ENCODE measurements at regions not wholly inside any gene's neighbourhood (a gene's known extent, or its start where the extent isn't known, plus 50 kb on each side); places are given as distances from the start of the nearest gene placed in this dataset.

GRCh38 chr6:53209681-53210080 is 61.0 kb upstream of the GCM1 start:
- ChIA-PET RAD21 (ENCODE audit: unreplicated experiment) (interaction anchor here (0.6 kb wide), 1 partner anchor 246 kb away, joined by 3 read pairs; no protein-coding TSS in a partner anchor), CTCF (interaction anchor here (0.6 to 1.2 kb wide), 2 partner anchors 10 to 40 kb away, joined by 3 read pairs; no protein-coding TSS in a partner anchor), POLR2A (no interaction called here), SMC1A (ENCODE audit: uncharacterized antibody, unreplicated experiment) (interaction anchor here (0.6 to 3.3 kb wide), 5 partner anchors 10 to 423 kb away, joined by 3 to 7 read pairs (median 3); no protein-coding TSS in a partner anchor)
- no peak overlapping the region for H2AFZ ChIP-seq (ENCODE audit: control insufficient read depth, low read depth, low read length)
- H3K4me2 ChIP-seq (ENCODE audit: control insufficient read depth, insufficient read depth): no peak overlapping the region
- intact Hi-C loops (cut with micrococcal nuclease; ENCODE audit: unreplicated experiment) (no loop called here), in situ Hi-C loops (cut with MboI) (no loop called here)
- no peak overlapping the region for H3K4me3 ChIP-seq
- no peaks in the 10 kb centered on the region for H3K79me2 ChIP-seq (ENCODE audit: control insufficient read depth, insufficient read depth, low read length)
- H3K27ac ChIP-seq (ENCODE audit: control insufficient read depth, insufficient read depth): no peak overlapping the region
- H3K9me3 ChIP-seq (replicated peaks; ENCODE audit: control insufficient read depth, insufficient read depth, low read length): no peaks in the 10 kb centered on the region; the same call in 2 of the 3 replicates
- no TSS peak for BruUV-seq (replicated peaks)
- no peaks in the 10 kb centered on the region for H3K27me3 ChIP-seq (replicated peaks in 1 of 2; ENCODE audit: control insufficient read depth in 2 of 2, insufficient read depth in 2 of 2, low read length in 1 of 2)
- DNase-seq (ENCODE audit: low read depth, low spot score) (no peak), FAIRE-seq (no peak), ATAC-seq (no peak)
- no peaks in the 10 kb centered on the region for H3K36me3 ChIP-seq (ENCODE audit: control insufficient read depth in 2 of 2, insufficient read depth in 2 of 2, low read length in 1 of 2)
- H3K9ac ChIP-seq (ENCODE audit: control insufficient read depth, insufficient read depth, low read length): no peak overlapping the region
- H3K4me1 ChIP-seq (ENCODE audit: control insufficient read depth, insufficient read depth, low read length): no peaks in the 10 kb centered on the region
- H4K20me1 ChIP-seq (ENCODE audit: control insufficient read depth, insufficient read depth): no peaks in the 10 kb centered on the region
- TF ChIP-seq ESRRA (IDR thresholded peaks at IDR 0.05; ENCODE audit: low read length) (no peak), CBX3 (IDR thresholded peaks at IDR 0.05; ENCODE audit: borderline replicate concordance, low read depth) (no peak), MXI1 (IDR thresholded peaks at IDR 0.05; ENCODE audit: low read depth, low read length) (no peak), WRNIP1 (IDR thresholded peaks at IDR 0.05; ENCODE audit: borderline replicate concordance, low read depth, low read length) (no peak), YBX1 (IDR thresholded peaks at IDR 0.05) (no peak), CBX5 (IDR thresholded peaks at IDR 0.05; ENCODE audit: low read depth) (no peak), EP300 (IDR thresholded peaks at IDR 0.05; ENCODE audit: borderline replicate concordance in 1 of 2, control insufficient read depth in 1 of 2, low read depth in 2 of 2, low read length in 2 of 2) (no peak), ZNF592 (IDR thresholded peaks at IDR 0.05) (no peak), SPI1 (IDR thresholded peaks at IDR 0.05; ENCODE audit: borderline replicate concordance, insufficient read depth, low read depth, low read length) (no peak), TCF7 (IDR thresholded peaks at IDR 0.05; ENCODE audit: borderline replicate concordance) (no peak), BCL11A (IDR thresholded peaks at IDR 0.05; ENCODE audit: low read depth, low read length) (no peak), ZBTB40 (IDR thresholded peaks at IDR 0.05; ENCODE audit: borderline replicate concordance) (no peak), ZNF687 (IDR thresholded peaks at IDR 0.05) (no peak)

Data from GM12878 (cell line).